Heart left ventricle (tissue), 13 donors: ENCODE measurements at regions not wholly inside any gene's neighbourhood (a gene's known extent, or its start where the extent isn't known, plus 50 kb on each side); places are given as distances from the start of the nearest gene placed in this dataset.

Experiments
- CTCF ChIP-seq, 12 donors: fragments of 200-600 bp; sonication (generic) in 4 of 12; IDR thresholded peaks; one replicate each; pipeline versions ENCODE4 v1.5.0 to v1.8.0; 2018 to 2022; ENCODE audit warnings: antibody characterized with exemption in 12 of 12, mild to moderate bottlenecking in 5 of 12
- POLR2A ChIP-seq, 2 donors: fragments of 450-650 bp; IDR thresholded peaks; one replicate each; pipeline ENCODE4 v1.6.1; 2017; ENCODE audit warnings: antibody characterized with exemption in 2 of 2, mild to moderate bottlenecking in 2 of 2, moderate library complexity in 2 of 2
- donor health status: ischemic (EF 13 %, LVEDD 7.1; RV severe dilation, severe dysfunction).
- donor health status: DM: no; HTN: yes; CAD: no.
- donor health status: DM: no; HTN: no; CAD: no.
- donor health status: ischemic (EF 25% LVEDD 6.9; RV normal size, moderate dysfunction).
- donor health status: ischemic (EF 25% LVEDD 5.7; RV mildly dilated, moderate dysfunction).
- donor health status: ischemic (EF 35%, LVEDD 5.7; RV mildly dilated, moderate dysfunction).
- donor health status: nonischemic (EF 11% LVEDD 7.7; RV severe dilation, severe dysfunction).
- donor health status: DM: yes; HTN: yes; CAD: no.
- donor health status: PGD.
- donor health status: ischemic (EF 29% LVEDD 5.4; RV normal size, mild dysfunction).
- donor health status: nonischemic (EF 23%, LVEDD 6.1; RV moderate dilation, normal function).

GRCh38 chr6:47977314-47977713, 133.7 kb downstream of the PTCHD4 start:
- TF ChIP-seq POLR2A (IDR thresholded peaks at IDR 0.05), result no peak
- TF ChIP-seq CTCF (IDR thresholded peaks at IDR 0.05), result no peak
